ENCODE measurements at regions not wholly inside any gene's neighbourhood (a gene's known extent, or its start where the extent isn't known, plus 50 kb on each side); places are given as distances from the start of the nearest gene placed in this dataset.

GRCh38 chr6:147724454-147724853, 216.0 kb downstream of the SAMD5 start:
- TF ChIP-seq POLR2A (IDR thresholded peaks at IDR 0.05) (no peak), POLR2AphosphoS5 (IDR thresholded peaks at IDR 0.05) (no peak)
- TF ChIP-seq, protein P1, sequence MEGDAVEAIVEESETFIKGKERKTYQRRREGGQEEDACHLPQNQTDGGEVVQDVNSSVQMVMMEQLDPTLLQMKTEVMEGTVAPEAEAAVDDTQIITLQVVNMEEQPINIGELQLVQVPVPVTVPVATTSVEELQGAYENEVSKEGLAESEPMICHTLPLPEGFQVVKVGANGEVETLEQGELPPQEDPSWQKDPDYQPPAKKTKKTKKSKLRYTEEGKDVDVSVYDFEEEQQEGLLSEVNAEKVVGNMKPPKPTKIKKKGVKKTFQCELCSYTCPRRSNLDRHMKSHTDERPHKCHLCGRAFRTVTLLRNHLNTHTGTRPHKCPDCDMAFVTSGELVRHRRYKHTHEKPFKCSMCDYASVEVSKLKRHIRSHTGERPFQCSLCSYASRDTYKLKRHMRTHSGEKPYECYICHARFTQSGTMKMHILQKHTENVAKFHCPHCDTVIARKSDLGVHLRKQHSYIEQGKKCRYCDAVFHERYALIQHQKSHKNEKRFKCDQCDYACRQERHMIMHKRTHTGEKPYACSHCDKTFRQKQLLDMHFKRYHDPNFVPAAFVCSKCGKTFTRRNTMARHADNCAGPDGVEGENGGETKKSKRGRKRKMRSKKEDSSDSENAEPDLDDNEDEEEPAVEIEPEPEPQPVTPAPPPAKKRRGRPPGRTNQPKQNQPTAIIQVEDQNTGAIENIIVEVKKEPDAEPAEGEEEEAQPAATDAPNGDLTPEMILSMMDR (IDR thresholded peaks at IDR 0.05) = no peak
- no peaks in the 10 kb centered on the region for H3K27me3 ChIP-seq
- no peaks in the 10 kb centered on the region for H3K36me3 ChIP-seq
- intact Hi-C loops (cut with DNase I; ENCODE audit: low total_unique reads) = no loop called here
- no peak overlapping the region for H3K27ac ChIP-seq
- DNase-seq (ENCODE audit: low spot score in 2 of 2) = no peak
- H3K4me3 ChIP-seq = no peak overlapping the region
- H3K9me3 ChIP-seq = peaks cover 4 to 15% of the 10 kb centered on the region in 2 donors
- H3K4me1 ChIP-seq = no peaks in the 10 kb centered on the region

DNA sequence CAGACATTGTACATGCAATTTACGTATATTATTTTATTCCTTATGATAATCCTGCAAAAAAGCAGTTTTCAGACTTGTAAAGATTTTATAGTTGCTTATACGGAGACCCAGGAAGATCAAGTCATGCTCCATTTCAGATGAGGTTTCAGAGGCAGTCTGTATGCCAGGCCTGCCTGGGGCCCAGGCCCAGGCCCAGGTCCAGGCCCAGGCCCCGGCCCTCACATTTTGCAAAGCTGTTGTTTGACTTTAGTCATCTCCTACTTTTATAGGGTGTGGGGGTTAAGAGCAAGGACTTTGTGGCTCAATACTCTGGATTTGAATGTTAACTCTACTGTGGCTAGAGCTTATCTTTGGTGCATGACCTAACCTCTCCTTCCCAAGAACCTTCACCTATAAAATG, 217.9 kb downstream of the SAMD5 start:
- no peak for DNase-seq (ENCODE audit: low spot score in 2 of 2)
- no peak overlapping the region for H3K4me3 ChIP-seq
- H3K27ac ChIP-seq = no peak overlapping the region
- H3K36me3 ChIP-seq = no peaks in the 10 kb centered on the region
- intact Hi-C loops (cut with DNase I; ENCODE audit: low total_unique reads) = no loop called here
- no peaks in the 10 kb centered on the region for H3K27me3 ChIP-seq
- no peaks in the 10 kb centered on the region for H3K4me1 ChIP-seq
- H3K9me3 ChIP-seq = peaks cover 4 to 15% of the 10 kb centered on the region in 2 donors
- TF ChIP-seq, protein P1 (IDR thresholded peaks at IDR 0.05) = no peak
- TF ChIP-seq POLR2AphosphoS5 (IDR thresholded peaks at IDR 0.05) (no peak), POLR2A (IDR thresholded peaks at IDR 0.05) (no peak)

DNA sequence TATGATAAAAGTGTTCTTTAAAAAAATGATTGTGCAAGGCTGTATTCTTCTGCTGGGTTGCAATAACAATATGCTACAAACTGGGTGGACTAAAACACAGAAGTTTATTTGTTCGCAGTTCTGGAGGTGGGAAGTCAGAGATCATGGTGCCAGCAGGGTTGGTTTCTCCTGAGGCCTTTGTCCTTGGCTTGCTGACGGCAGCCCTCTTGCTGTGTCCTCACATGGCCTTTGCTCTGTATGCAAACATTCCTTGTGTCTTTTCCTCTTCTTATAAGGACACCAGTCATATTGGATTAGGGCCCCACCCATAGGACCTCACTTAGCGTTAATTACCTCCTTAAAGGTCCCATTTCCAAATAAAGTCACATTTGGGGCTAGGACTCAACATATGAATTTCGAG, 220.4 kb downstream of the SAMD5 start:
- intact Hi-C loops (cut with DNase I; ENCODE audit: low total_unique reads) = no loop called here
- DNase-seq (ENCODE audit: low spot score in 2 of 2) = no peak

DNA sequence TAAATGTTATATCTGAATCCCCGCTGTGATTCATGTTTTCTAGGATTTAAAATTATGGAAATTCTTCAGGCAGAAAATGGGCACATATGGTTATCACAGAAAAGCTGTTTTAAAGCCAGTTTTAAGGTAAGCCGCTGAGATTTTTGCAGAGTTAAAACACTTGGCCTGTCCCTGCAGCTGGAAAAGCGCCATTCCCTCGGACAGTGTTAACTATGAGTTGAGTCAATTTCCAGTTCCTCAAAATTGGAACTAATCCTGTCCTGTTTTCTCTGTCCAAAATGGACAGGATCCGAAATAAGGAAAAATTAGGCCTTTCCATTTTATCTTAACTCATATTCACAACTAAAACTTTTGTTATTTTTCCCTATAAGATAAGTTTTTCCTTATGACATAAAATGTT, 225.2 kb downstream of the SAMD5 start:
- Histone ChIP-seq H3K4me1 (no peaks in the 10 kb centered on the region), H3K27ac (no peak overlapping the region), H3K36me3 (no peaks in the 10 kb centered on the region), H3K27me3 (no peaks in the 10 kb centered on the region), H3K9me3 (no peaks in the 10 kb centered on the region), H3K4me3 (no peak overlapping the region)
- intact Hi-C loops (cut with DNase I; ENCODE audit: low total_unique reads) = loop anchor here (5.0 kb wide), 1 partner anchor 696 kb away; no protein-coding TSS in a partner anchor
- TF ChIP-seq POLR2A (IDR thresholded peaks at IDR 0.05) (no peak), POLR2AphosphoS5 (IDR thresholded peaks at IDR 0.05) (no peak)
- TF ChIP-seq, protein P1 (IDR thresholded peaks at IDR 0.05) = no peak
- DNase-seq (ENCODE audit: low spot score in 2 of 2) = no peak

More for the DNA sequence above, 220.4 kb downstream of the SAMD5 start:
- no peak overlapping the region for H3K4me3 ChIP-seq
- no peaks in the 10 kb centered on the region for H3K36me3 ChIP-seq
- no peaks in the 10 kb centered on the region for H3K9me3 ChIP-seq
- no peak for TF ChIP-seq POLR2A (IDR thresholded peaks at IDR 0.05)
- TF ChIP-seq POLR2AphosphoS5 (IDR thresholded peaks at IDR 0.05) = no peak
- TF ChIP-seq, protein P1 (IDR thresholded peaks at IDR 0.05) = no peak
- H3K27me3 ChIP-seq = no peaks in the 10 kb centered on the region
- H3K27ac ChIP-seq = no peak overlapping the region
- H3K4me1 ChIP-seq = no peaks in the 10 kb centered on the region

DNA sequence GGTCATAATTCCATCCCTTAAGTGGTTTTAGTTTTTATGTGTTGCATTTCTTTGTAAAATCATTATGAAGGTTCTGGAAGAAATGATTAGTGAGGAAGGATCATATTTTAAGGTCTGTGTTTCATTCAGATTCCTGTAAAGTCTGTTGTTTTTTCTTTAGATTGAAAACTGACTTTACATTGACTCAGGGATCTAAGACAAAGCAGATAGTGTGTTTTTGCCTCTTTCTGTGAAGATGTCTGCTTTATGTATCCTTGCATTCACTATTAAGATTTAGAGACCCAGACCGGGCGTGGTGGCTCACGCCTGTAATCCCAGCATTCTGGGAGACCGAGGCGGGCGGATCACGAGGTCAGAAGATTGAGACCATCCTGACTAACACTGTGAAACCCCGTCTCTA, 225.7 kb downstream of the SAMD5 start:
- H3K27me3 ChIP-seq = no peaks in the 10 kb centered on the region
- DNase-seq (ENCODE audit: low spot score in 2 of 2) = no peak
- H3K4me3 ChIP-seq = no peak overlapping the region
- H3K36me3 ChIP-seq = no peaks in the 10 kb centered on the region
- no peak overlapping the region for H3K27ac ChIP-seq
- no peaks in the 10 kb centered on the region for H3K9me3 ChIP-seq
- intact Hi-C loops (cut with DNase I; ENCODE audit: low total_unique reads) = loop anchor here (5.0 kb wide), 1 partner anchor 697 kb away; no protein-coding TSS in a partner anchor
- TF ChIP-seq POLR2A (IDR thresholded peaks at IDR 0.05) (no peak), POLR2AphosphoS5 (IDR thresholded peaks at IDR 0.05) (no peak)
- TF ChIP-seq, protein P1 (IDR thresholded peaks at IDR 0.05) = no peak
- no peaks in the 10 kb centered on the region for H3K4me1 ChIP-seq

Measured in breast epithelium (tissue), 4 donors.